ENCODE measurements at regions not wholly inside any gene's neighbourhood (a gene's known extent, or its start where the extent isn't known, plus 50 kb on each side); places are given as distances from the start of the nearest gene placed in this dataset.

- no peak for TF ChIP-seq CSRNP3 (CRISPR knock-in tag; IDR thresholded peaks at IDR 0.05)
- TF ChIP-seq POU6F1 (CRISPR knock-in tag; IDR thresholded peaks at IDR 0.05; ENCODE audit: borderline replicate concordance, low read depth) = no peak
- TF ChIP-seq ZNF565 (CRISPR knock-in tag; conservative IDR thresholded peaks at IDR 0.05; ENCODE audit: low read depth) = no peak
These were observed 1031.3 kb downstream of the FSCB start for GRCh38 chr14:43475757-43476156.
